GM10266 (cell line): ENCODE measurements at regions not wholly inside any gene's neighbourhood (a gene's known extent, or its start where the extent isn't known, plus 50 kb on each side); places are given as distances from the start of the nearest gene placed in this dataset.
A peak's percentile ranks its signal among the peaks of the same experiment; 100 is the strongest.
"Not testable (repeated sequence)": the region's sequence is repeated elsewhere in the genome, so short reads cannot be mapped to it uniquely, and the experiment has no call there.

Experiments
- DNase-seq: peaks from one replicate; pipeline ENCODE4 v3.0.0; 2012; ENCODE audit errors: extremely low spot score
- TF ChIP-seq, protein P1 (sequence below): IDR thresholded peaks from 2 replicates; pipeline ENCODE4 v1.5.1; 2012; ENCODE audit warnings: mild to moderate bottlenecking, low read depth; ENCODE audit not compliant: control insufficient read depth, insufficient read depth; ENCODE audit errors: missing control alignments

DNA sequence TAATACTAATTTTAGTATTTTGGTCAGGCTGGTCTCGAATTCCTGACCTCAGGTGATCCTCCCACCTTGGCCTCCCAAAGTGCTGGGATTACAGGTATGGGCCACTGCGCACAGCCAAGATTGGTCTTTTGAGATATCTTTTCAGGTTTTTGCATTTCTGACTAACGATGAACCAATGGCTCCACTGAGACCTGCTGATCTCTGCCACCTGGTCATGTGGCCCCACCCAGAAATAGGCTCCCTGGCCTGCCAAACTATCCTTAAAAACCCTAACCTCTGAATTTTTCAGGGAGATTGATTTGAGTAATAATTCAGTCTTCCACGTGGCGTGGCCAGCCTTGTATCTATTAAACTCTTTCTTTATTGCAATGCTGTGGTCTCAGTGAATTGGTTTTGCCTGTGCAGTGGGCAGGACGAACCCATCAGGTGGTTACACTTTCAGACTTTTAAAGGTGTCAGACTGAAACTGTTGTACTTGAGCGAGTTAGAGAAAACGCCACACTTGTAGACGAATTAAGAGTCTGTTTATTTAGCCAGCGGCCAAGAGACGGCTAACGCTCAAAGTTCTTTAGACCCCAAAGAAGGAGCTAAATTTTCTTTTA lies 85.8 kb upstream of the MSH6 start:
- DNase-seq, result no peak
- TF ChIP-seq, protein P1, sequence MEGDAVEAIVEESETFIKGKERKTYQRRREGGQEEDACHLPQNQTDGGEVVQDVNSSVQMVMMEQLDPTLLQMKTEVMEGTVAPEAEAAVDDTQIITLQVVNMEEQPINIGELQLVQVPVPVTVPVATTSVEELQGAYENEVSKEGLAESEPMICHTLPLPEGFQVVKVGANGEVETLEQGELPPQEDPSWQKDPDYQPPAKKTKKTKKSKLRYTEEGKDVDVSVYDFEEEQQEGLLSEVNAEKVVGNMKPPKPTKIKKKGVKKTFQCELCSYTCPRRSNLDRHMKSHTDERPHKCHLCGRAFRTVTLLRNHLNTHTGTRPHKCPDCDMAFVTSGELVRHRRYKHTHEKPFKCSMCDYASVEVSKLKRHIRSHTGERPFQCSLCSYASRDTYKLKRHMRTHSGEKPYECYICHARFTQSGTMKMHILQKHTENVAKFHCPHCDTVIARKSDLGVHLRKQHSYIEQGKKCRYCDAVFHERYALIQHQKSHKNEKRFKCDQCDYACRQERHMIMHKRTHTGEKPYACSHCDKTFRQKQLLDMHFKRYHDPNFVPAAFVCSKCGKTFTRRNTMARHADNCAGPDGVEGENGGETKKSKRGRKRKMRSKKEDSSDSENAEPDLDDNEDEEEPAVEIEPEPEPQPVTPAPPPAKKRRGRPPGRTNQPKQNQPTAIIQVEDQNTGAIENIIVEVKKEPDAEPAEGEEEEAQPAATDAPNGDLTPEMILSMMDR, result no peak

DNA sequence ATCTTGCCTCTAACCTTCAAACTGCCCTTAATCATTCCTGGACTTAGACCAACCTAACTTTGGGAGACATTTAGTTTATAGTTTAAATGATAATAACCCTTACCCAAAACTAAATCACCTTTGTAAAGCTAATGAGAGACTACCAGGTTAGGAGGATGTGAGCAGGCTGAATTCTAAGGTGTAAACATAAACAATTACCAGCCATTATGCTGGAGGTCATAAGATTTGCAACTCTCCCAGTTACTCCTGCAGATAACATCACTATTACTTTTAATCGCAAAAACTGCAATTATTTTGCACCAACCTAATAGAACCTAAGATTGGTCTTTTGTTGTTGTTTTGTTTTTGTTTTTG lies 86.5 kb upstream of the MSH6 start:
- TF ChIP-seq, protein P1, result no peak
- DNase-seq, result no peak

DNA sequence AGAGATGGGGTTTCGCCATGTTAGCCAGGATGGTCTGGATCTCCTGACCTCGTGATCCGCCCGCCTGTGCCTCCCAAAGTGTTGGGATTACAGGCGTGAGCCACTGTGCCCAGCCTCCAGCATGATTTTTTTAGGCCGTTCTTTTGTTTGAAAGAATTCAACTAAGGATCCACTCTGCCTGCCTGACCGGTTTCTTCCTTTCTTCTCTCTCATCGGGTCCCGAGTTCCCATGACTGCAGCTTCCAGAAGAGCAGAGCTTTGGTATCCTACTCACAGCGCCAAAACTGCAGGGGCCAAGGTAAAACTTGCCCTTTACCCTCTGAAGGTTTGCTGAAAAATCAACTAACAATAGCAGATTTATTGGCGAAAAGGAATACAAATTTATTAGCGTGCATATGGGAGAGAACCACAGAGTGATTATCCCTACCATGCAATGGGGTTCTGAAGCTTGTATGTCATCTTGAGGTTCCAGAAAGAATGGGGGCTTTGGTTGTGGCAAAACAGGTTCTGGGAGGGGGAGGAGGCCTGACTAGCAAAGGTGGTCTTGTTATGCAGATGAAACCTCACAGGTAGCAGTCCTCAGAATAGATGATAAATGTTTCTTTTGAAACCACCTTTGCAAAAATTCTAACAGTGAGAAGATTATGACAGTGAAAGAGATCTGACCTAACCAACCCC lies 87.0 kb upstream of the MSH6 start:
- no peak for DNase-seq
- TF ChIP-seq, protein P1, result no peak

DNA sequence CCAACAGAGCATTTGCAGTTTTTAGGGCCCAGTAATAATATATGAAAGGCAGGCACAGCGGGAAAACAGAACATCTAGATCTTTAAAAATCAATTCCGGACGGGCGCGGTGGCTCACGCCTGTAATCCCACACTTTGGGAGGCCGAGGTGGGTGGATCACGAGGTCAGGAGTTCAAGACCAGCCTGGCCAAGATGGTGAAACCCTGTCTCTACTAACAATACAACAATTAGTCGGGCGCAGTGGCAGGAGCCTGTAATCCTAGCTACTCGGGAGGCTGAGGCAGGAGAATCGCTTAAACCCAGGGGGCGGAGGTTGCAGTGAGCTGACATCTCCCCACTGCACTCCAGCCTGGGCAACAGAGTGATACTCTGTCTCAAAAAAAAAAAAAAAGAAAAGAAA lies 88.5 kb upstream of the MSH6 start:
- DNase-seq, result not testable (repeated sequence)

DNA sequence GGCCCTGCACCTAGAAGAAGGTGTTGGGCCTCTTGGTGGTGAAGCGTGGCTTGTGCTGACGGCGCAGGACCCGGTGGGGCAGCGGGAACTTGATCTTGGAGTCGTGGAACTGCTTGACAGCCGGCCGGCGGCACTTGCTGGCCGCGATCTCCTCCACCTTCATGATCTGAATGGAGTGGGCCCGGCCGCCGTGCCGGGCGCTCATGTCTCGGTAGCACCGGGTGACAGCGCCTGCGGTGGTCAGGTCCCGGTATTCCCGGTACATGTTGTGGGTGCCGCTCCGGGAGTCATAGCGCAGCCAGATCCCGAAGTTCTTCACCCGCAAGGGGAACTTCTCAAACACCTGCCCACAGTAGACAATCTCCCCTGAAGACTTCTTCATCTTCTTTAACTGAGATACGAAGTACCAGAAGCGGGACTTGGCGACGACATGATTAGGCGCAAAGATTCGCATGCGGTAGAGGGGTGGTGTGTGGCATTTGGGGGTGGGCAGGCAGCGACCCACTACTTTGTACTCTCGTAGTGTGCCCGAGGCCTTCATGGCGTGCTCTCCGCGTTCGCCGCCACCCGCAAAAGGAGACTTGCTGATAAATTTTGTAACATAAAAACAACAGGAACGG lies 92.1 kb upstream of the MSH6 start:
- DNase-seq, result not testable (repeated sequence)

DNA sequence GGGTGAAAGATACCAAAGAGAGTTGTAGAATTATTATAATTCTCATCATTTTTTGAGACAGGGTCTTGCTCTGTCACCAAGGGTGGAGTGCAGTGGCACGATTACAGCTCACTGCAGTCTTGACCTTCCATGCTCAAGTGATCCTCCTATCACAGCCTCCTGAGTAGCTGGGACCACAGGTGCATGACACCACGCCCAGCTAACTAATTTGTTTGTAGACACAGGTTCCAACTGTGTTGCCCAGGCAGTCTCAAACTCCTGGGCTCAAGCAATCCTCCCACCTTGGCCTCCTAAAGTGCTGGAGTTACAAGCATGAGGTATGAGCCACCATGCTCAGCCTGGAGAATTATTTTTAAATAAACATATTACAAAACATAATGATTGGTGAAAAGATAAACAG lies 92.8 kb upstream of the MSH6 start:
- DNase-seq, result no peak

DNA sequence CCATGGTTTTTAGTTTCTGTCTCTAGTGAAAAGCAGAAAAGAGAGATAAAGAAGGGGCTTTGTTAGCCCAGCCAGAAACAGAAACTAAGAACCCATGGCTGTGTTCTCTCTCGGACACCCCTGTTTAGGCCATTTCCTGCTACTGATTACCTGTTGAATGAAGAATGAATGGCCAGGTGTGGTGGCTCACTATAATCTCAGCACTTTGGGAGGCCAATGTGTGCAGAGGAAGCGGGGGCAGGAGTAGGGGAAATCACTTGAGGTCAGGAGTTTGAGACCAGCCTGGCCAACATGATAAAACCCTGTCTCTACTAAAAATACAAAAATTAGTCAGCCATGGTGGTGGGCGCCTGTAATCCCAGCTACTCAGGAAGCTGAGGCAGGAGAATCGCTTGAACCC lies 93.8 kb upstream of the MSH6 start:
- DNase-seq, result peak; percentile 25

More for the DNA sequence above, 92.8 kb upstream of the MSH6 start:
- TF ChIP-seq, protein P1, result no peak

DNA sequence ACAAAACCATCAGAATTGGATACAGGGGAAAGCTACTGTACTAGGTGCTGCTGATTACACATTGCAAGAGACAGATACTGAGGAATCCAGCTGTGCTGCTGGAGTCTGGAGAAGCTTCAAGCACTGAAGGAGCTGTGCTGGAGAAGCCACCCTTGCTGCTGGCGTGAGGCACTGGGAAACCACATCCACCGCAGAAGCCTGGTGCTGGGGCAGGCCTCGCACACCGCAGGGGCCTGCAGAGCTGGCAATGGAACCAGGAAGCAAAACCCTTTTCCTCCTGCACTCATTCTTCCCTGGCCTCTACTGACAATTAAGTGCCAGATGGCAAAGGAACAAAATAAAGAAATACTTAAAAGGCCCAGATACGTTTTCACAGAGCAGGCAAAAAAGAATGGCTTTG lies 94.4 kb upstream of the MSH6 start:
- TF ChIP-seq, protein P1, result no peak
- no peak for DNase-seq

DNA sequence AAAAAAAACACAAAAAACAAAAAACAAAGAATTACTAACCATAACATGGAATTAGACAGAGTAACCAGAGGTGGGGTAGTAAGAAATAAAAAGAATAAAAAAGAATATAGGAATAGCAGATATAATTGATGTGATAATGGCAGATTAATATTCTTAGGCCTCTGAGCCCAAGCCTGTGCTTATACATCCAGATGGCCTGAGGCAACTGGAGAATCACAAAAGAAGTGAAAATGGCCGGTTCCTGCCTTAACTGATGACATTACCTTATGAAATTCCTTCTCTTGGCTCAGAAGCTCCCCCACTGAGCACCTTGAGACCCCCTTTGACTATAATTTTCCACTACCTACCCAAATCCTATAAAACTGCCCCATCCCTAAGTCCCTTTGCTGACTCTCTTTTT lies 95.1 kb upstream of the MSH6 start:
- DNase-seq, result no peak
- TF ChIP-seq, protein P1, result no peak
